ENCODE measurements at regions not wholly inside any gene's neighbourhood (a gene's known extent, or its start where the extent isn't known, plus 50 kb on each side); places are given as distances from the start of the nearest gene placed in this dataset.

DNA sequence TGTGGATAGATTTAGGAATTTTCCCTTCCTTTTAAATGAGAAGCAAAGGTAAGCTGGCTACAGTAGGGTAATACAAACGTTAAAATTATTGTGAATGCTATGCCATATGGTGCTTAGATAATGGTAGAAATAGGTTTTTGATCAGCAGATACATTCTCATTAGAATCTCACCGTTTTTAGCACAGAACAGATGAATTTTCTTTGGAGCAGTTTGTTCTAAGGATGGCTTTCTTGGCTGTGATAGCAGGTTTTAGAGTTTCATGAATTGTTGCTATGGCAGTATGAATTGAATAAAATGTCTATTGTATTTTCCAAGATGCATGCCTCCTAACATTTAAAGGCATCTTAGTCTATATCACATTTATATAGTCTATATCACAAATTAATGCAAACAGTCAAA lies 1394.5 kb downstream of the EPHA7 start:
- TF ChIP-seq, protein P1, sequence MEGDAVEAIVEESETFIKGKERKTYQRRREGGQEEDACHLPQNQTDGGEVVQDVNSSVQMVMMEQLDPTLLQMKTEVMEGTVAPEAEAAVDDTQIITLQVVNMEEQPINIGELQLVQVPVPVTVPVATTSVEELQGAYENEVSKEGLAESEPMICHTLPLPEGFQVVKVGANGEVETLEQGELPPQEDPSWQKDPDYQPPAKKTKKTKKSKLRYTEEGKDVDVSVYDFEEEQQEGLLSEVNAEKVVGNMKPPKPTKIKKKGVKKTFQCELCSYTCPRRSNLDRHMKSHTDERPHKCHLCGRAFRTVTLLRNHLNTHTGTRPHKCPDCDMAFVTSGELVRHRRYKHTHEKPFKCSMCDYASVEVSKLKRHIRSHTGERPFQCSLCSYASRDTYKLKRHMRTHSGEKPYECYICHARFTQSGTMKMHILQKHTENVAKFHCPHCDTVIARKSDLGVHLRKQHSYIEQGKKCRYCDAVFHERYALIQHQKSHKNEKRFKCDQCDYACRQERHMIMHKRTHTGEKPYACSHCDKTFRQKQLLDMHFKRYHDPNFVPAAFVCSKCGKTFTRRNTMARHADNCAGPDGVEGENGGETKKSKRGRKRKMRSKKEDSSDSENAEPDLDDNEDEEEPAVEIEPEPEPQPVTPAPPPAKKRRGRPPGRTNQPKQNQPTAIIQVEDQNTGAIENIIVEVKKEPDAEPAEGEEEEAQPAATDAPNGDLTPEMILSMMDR (IDR thresholded peaks at IDR 0.05; ENCODE audit: low read depth, low read length): no peak
- no peak for TF ChIP-seq EZH2phosphoT487 (IDR thresholded peaks at IDR 0.05; ENCODE audit: low read depth)

Data from OCI-LY3 (cell line).